Stimulated activated CD4-positive, alpha-beta T cell treated with anti-CD3 and anti-CD28 coated beads, Interleukin-2, amount 100 ng/mL, for 48 hours (primary cell): ENCODE measurements at regions not wholly inside any gene's neighbourhood (a gene's known extent, or its start where the extent isn't known, plus 50 kb on each side); places are given as distances from the start of the nearest gene placed in this dataset.

Source experiments
- DNase-seq, 2 donors: peaks; one replicate each; pipeline ENCODE4 v3.0.0-alpha.2; 2020

GRCh38 chr5:104199771-104200170, 637.2 kb upstream of the NUDT12 start:
- no peak for DNase-seq

DNA sequence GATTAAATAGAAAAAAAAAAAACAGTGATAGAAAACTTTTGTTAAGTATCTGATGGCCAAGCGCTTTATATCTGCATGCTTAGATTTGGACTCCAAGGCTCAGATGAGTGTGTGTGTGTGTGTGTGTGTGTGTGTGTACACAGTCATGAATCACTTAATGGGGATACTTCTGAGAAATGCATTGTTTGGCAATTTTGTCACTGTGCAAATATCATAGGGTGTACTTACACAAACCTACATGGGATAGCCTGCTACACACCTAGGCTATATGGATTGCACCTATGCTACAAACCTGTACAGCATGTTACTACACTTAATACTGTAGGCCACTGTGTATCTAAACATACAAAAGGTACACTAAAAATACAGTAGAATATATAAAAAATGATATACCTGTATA, 635.6 kb upstream of the NUDT12 start:
- no peak for DNase-seq

DNA sequence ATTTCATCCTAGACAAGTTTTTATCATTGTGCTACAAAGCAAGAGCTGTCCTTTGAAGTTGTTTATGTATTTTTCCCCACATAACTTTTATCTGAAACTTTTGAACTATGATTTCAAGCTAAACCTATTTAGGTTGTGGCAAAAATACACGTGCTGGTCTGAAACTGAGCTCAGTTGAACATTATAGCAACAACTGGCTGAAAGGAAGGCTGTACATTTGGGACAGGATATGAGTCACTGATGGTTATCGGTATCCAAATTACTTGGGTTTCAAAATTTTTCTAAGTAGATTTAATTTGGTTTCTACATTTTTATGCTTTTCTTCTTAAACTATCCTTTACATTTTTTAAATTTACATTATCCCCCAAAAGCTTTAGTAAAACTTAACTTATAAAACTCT, 627.3 kb upstream of the NUDT12 start:
- no peak for DNase-seq

- DNase-seq: no peak
These were observed 626.4 kb upstream of the NUDT12 start for GRCh38 chr5:104189031-104189430.

DNA sequence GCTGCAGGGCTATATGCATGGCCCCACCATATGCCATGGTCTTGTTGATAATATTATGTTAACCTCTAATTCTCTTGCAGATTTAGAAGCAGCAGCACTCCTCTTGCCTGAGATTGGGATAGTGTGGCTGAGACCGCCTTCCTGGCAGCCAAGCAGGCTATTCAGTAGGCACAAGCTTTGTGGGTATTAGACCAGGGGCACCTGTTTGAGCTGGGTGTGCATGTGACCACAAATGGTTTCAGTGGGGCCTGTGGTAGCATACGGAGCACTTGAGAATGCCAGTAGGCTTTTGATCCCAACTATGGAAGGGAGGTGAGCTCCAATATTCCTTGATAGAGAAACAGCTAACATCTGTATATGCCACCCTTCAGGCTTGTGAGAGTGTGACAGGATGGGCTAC, 625.1 kb upstream of the NUDT12 start:
- DNase-seq: no peak

DNA sequence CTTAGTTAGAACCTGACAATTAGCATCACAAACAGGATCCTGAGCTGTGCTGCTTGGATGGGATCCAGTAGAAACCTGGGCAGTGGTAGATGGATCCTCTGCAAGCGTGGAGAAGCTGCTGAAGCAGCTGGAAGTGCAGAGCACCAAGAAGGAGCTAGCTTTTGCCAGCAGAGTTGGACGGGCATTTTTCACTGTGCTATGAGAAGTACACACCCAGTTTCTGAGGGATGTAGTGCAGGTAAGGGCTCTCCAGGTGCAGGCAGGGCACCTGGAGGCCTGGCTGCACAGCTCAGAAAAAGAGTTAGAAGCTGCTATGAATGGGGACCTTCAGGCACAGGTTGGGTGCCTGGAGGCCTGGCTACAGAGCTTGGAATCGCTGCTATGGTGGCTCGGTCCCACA, 623.9 kb upstream of the NUDT12 start:
- DNase-seq: no peak

- no peak for DNase-seq
These were observed 623.5 kb upstream of the NUDT12 start for GRCh38 chr5:104186100-104186499.

DNA sequence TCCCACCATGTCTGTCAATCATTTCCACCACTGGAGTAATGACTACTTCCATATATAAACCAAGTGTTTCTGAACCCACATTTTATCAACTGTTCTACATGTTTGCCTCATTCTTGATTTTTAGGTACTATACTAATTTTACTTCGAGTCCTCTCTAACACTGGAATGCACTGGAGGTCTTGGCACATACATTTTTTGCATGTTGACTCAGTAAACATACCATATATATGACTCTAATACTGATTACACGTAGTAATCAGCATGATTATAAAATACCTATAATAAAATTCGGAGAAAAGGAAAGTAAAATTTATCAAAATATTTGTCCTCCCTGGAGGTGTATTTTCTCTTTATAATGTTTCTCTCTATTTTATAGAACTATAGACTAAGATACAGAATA, 621.7 kb upstream of the NUDT12 start:
- no peak for DNase-seq

DNA sequence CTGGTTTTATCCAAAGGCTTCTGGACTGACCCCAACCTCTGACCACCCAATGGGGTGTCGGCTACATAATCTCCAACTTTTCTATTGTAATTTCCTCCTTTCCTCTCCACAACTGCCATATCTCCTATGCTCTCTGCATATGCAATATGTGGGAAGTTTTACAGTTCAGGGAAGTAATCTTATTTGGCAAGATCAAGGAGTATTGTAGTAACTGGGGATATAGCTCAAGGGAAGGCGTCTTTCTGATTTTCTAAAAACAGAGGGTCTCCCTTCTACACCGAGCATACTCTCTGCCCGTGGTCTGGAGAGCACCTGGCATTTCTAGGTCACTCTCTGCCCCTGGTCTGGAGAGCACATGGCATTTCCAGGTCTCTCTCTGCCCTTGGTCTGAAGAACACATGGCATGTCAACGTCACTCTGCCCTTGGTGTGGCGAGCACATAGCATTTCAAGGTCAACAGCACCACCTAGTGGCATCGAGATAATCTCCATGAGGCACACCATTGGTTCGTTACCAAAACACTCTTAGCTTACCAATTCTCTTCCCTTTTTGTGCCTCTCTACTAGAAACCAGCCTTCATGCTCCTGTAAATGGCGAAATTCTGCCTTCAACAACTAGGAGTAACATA, 616.4 kb upstream of the NUDT12 start:
- peak in 1 of 2 donors; percentile 10 for DNase-seq

DNA sequence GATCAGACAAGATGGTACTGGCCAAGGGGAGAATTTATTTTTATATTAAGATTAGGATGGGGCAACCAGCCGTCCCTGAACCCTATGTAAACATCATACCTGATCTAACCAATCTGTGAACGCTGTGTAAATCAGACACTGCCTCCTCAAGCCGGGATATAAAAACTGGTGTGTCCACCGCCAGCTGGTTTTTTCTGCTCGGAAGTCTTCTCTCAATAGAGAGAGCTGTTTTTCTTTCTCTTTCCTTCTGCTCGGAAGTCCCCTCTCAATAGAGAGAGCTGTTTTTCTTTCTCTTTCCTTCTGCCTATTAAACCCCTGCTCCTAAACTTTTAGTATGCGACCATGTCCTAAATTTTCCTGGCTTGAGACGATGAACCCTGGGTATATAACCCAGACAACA, 615.5 kb upstream of the NUDT12 start:
- no peak for DNase-seq

GRCh38 chr5:104177651-104178050, 615.1 kb upstream of the NUDT12 start:
- no peak for DNase-seq

DNA sequence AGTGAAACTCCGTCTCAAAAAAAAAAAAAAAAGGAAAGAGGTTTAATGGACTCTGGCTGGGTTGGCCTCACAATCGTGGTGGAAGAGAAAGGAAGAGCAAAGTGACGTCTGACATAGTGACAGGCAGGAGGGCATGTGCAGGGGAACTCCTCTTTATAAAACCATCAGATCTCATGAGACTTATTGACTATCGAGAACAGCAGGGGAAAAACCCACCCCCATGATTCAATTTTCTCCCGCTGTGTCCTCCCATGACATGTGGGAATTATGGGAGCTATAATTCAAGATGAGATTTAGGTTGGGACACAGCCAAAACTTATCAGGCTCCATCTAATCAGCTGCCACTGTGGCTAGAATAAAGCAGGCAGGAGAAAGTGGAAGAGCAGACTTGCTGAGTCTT, 610.4 kb upstream of the NUDT12 start:
- DNase-seq: no peak

DNA sequence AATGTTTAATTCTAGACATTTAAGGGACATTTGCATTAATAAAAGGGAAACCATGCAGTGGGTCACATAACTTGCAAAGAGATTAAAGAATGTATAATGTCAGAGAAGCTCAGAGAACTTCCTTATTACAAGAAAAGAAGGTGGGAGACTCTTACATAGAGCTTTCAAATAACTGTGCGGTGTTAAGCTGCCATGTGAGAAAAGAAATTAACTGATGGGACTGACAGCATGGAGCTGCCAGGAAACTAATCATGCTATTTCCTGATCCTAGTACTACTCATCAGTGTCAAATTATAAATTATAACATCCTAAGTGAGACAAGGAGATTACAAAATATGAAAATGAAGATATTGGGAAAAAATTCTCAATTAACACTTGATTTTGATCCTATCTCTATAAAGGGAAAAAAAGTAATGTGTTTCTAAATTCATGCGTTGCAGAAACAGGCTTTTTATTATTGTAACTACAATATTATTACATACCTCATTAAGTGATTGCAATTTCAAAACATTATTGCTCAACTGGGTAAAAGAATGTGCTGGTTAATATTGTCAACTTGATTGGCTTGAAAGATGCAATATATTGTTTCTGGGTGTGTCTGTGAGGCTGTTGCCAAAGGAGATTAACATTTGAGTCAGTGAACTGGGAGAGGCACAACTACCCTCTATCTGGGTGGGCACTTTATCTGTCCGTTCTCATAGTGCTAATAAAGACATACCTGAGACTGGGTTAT, 609.5 kb upstream of the NUDT12 start:
- no peak for DNase-seq

GRCh38 chr5:104170926-104171325, 608.3 kb upstream of the NUDT12 start:
- DNase-seq: no peak

GRCh38 chr5:104146652-104147051, 584.1 kb upstream of the NUDT12 start:
- DNase-seq: no peak

- no peak for DNase-seq
These were observed 577.3 kb upstream of the NUDT12 start for GRCh38 chr5:104139840-104140239.

GRCh38 chr5:104130320-104130719, 567.7 kb upstream of the NUDT12 start:
- no peak for DNase-seq

- DNase-seq: no peak
These were observed 565.8 kb upstream of the NUDT12 start for GRCh38 chr5:104128348-104128747.

- DNase-seq: no peak
These were observed 564.4 kb upstream of the NUDT12 start for GRCh38 chr5:104126980-104127379.

GRCh38 chr5:104119529-104119928, 556.9 kb upstream of the NUDT12 start:
- DNase-seq: no peak

DNA sequence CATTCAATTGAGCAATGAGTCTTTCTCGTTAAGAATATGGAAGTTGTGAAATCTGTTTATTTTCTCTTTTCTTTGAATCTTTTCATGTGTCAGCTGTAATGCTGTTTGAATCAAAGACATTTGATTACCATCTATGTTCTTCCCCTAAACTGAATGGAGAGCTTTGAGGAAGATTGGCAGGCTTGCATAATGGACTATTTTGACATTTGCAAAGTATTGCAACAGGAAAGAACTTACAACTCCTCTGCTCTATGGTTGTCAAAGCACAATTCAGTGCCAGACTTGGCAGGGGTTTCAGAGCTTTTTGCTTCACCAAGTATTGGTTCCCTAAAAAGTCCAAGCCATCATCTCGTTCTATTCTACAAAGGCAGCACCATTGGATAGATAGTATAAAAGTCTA, 549.0 kb upstream of the NUDT12 start:
- DNase-seq: no peak

- no peak for DNase-seq
These were observed 533.9 kb upstream of the NUDT12 start for GRCh38 chr5:104096451-104096850.

DNA sequence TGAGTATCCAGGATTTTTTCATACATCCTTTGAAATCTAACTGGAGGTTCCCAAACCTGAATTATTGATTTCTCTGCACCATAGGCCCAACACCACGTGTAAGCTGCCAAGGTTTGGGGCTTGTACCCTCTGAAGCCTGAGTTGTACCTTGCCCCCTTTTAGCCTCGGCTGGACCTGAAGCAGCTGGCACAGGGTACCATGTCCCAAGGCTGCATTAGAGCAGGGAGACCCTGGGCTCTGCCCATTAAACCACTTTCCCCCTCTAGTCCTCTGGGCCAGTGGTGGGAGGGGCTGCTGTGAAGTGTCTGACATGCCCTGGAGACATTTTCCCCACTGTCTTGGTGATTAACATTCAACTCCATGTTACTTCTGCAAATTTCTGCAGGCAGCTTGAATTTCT, 532.9 kb upstream of the NUDT12 start:
- DNase-seq: no peak

DNA sequence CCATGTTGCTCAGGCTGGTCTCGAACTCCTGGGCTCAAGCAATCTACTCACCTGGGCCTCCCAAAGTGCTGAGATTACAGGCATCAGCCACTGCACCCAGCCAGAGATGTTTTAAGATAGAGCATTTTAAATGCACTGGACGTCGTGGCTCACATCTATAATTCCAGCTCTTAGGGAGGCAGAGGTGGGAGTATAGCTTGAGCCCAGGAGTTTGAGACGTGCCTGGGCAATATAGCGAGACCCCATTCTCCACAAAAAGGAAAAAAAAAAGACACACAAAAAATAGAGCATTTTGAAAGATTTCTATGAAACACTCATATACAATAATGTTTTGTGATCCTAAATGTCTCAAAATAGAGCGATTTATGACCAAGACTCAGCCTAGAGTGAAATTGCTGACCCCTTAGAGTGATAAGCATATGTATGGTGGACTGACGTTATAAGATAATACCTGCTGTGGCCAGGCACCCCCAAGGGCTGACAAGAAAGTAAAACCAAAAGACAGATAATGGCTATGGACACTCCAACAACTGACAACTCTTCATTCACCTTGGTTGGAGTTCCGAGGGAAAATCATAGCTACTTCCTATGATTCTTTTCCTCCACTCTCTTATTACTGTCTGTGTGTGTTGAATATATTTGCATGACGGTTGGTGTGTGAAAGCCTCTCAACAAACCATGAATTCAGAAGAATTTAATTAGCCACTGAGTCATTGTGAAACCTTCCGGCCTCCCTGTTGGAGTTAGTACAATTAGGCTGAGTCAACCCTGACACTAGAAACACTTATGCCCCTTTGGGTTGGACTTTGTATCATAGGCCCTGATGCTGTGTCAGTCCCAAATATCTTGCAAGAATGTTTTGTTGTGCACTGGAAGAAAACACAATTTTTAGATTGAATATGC, 526.5 kb upstream of the NUDT12 start:
- no peak for DNase-seq
